ENCODE measurements at regions not wholly inside any gene's neighbourhood (a gene's known extent, or its start where the extent isn't known, plus 50 kb on each side); places are given as distances from the start of the nearest gene placed in this dataset.

GRCh38 chr5:89044674-89045200 is 161.8 kb upstream of the MEF2C start:
- TF ChIP-seq CTCF (IDR thresholded peaks at IDR 0.05): no peak
- TF ChIP-seq EP300 (IDR thresholded peaks at IDR 0.05): no peak
- no peak for TF ChIP-seq POLR2AphosphoS5 (IDR thresholded peaks at IDR 0.05)
